GM12865 (cell line): ENCODE measurements at regions not wholly inside any gene's neighbourhood (a gene's known extent, or its start where the extent isn't known, plus 50 kb on each side); places are given as distances from the start of the nearest gene placed in this dataset.
A peak's percentile ranks its signal among the peaks of the same experiment; 100 is the strongest.

Experiments used
- DNase-seq: peaks from one replicate; pipeline ENCODE4 v3.0.0; 2010; ENCODE audit warnings: low read depth
- H3K4me3 ChIP-seq: 2 replicates; pipeline ENCODE4 v1.5.1; 2011; ENCODE audit warnings: mild to moderate bottlenecking, low read depth, low read length, control low read depth
- CTCF ChIP-seq: IDR thresholded peaks from 2 replicates; pipeline ENCODE4 v1.5.1; 2011; ENCODE audit warnings: low read length, control low read depth, low read depth, inconsistent platforms; ENCODE audit not compliant: insufficient read depth; ENCODE audit errors: missing control alignments

- no peak for DNase-seq
- H3K4me3 ChIP-seq, result no peak overlapping the region
- TF ChIP-seq CTCF, result no peak
Observed at GRCh38 chr9:101881508-101881907, 143.1 kb upstream of the GRIN3A start.

- no peak overlapping the region for H3K4me3 ChIP-seq
- DNase-seq, result no peak
- TF ChIP-seq CTCF, result no peak
Observed at GRCh38 chr9:101880846-101881245, 142.4 kb upstream of the GRIN3A start.

DNA sequence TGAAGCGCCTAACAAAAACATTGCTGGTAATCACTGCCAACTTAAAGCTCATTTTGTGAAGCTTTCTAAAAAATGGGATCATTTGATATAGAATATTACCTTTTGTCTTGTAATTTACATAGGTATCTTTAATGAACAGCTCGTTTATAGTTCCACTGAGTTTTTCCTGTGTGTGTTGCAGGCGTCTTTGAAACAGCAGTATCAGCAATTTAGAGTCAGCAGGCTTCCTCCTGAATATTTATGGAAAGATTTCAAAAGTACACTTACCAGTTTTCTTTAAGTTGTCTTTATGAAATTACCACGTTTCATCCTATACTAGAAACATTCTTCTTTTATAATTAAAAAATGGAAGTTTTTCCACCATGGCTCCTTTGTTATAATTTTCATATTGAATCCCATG is 140.3 kb upstream of the GRIN3A start:
- no peak for DNase-seq
- TF ChIP-seq CTCF, result no peak
- no peak overlapping the region for H3K4me3 ChIP-seq

GRCh38 chr9:101877439-101877838 is 139.0 kb upstream of the GRIN3A start:
- no peak for TF ChIP-seq CTCF
- no peak for DNase-seq

GRCh38 chr9:101861472-101861871 is 123.0 kb upstream of the GRIN3A start:
- no peak overlapping the region for H3K4me3 ChIP-seq
- TF ChIP-seq CTCF, result no peak
- DNase-seq, result no peak

More at GRCh38 chr9:101877439-101877838, 139.0 kb upstream of the GRIN3A start:
- H3K4me3 ChIP-seq, result no peak overlapping the region

- peak; percentile 3 for DNase-seq
- no peak for TF ChIP-seq CTCF
Observed at GRCh38 chr9:101860920-101861319, 122.5 kb upstream of the GRIN3A start.

GRCh38 chr9:101859620-101860019 is 121.2 kb upstream of the GRIN3A start:
- H3K4me3 ChIP-seq, result no peak overlapping the region
- no peak for TF ChIP-seq CTCF
- DNase-seq, result no peak

More at GRCh38 chr9:101860920-101861319, 122.5 kb upstream of the GRIN3A start:
- no peak overlapping the region for H3K4me3 ChIP-seq
